RWPE1 (cell line): ENCODE measurements at regions not wholly inside any gene's neighbourhood (a gene's known extent, or its start where the extent isn't known, plus 50 kb on each side); places are given as distances from the start of the nearest gene placed in this dataset.

ENCODE experiments used
- CTCF ChIA-PET: fragments of 350-600 bp; sonication (Branson Sonifier 250); formaldehyde crosslinking; extraction: SDS; loops from one replicate; lab custom pipeline; 2021; lab: Yijun Ruan, JAX
- POLR2A ChIA-PET: fragments of 400-600 bp; formaldehyde crosslinking; extraction: SDS; loops from one replicate; lab custom pipeline; 2020; ENCODE audit warnings: antibody characterized with exemption; ENCODE audit not compliant: low non-redundant PET; lab: Yijun Ruan, JAX
- DNase-seq: peaks from one replicate; pipeline ENCODE4 v3.0.0; 2012; ENCODE audit warnings: low spot score
- H3K27ac ChIP-seq: fragments of 450-650 bp; 2 replicates; pipeline ENCODE4 v1.5.1; 2017
- CTCF ChIP-seq: fragments of 450-650 bp; conservative IDR thresholded peaks from 2 replicates; pipeline ENCODE4 v1.5.1; 2017; ENCODE audit warnings: low read depth, mild to moderate bottlenecking

GRCh38 chr19:28324275-28325060 lies 888.5 kb downstream of the UQCRFS1 start:
- POLR2A ChIA-PET = no interaction called here
- no peak for TF ChIP-seq CTCF

DNA sequence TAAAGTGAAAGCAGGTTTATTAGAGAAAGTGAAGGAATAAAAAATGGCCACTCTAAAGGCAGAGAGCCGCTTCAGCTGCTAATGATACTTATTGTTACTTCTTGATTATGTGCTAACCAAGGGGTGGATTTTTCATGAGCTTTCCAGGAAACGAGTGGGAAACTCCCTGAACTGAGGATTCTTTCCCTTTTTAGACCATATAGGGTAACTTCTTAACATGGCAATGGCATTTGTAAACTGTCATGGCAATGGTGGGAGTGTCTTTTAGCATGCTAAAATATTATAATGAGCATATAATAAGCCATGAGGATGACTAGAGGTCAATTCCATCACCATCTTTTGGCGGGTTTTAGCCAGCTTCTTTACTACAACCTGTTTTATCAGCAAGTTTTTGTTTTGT lies 890.0 kb downstream of the UQCRFS1 start:
- CTCF ChIA-PET = interaction anchor here (0.6 kb wide), 1 partner anchor 24 kb away, joined by 3 read pairs; no protein-coding TSS in a partner anchor
- DNase-seq = no peak

More at GRCh38 chr19:28324275-28325060, 888.5 kb downstream of the UQCRFS1 start:
- DNase-seq = no peak
- CTCF ChIA-PET = interaction anchor here (0.6 to 1.7 kb wide), 2 partner anchors 351 to 576 kb away, joined by 3 to 13 read pairs; no protein-coding TSS in a partner anchor
- no peak overlapping the region for H3K27ac ChIP-seq

GRCh38 chr19:28322491-28322890 lies 890.5 kb downstream of the UQCRFS1 start:
- DNase-seq = no peak
- no peak overlapping the region for H3K27ac ChIP-seq
- ChIA-PET POLR2A (no interaction called here), CTCF (no interaction called here)
- no peak for TF ChIP-seq CTCF

More for the DNA sequence above, 890.0 kb downstream of the UQCRFS1 start:
- TF ChIP-seq CTCF = no peak
- H3K27ac ChIP-seq = no peak overlapping the region
- POLR2A ChIA-PET = no interaction called here

DNA sequence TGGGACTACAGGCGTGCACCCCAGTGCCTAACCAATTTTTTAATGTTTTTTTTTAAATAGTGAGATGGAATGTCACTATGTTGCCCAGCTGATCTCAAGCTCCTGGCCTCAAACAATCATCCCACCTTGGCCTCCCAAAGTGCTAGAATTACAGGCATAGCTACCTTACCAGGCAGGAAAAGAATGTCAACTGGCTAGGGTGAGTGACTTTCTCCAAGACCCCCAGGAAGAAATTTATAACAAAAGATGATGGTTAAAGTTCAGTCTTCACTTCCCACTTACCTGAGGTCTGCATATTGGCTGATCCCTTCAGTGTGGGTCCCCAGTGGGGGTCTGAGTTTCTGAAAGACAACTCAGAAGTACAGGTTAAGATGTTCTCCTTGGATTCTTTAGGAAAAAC lies 893.0 kb downstream of the UQCRFS1 start:
- CTCF ChIA-PET = no interaction called here
- H3K27ac ChIP-seq = no peak overlapping the region
- POLR2A ChIA-PET = no interaction called here
- no peak for TF ChIP-seq CTCF
- DNase-seq = no peak

GRCh38 chr19:28319227-28319626 lies 893.7 kb downstream of the UQCRFS1 start:
- H3K27ac ChIP-seq = no peak overlapping the region
- DNase-seq = no peak
- no peak for TF ChIP-seq CTCF
- ChIA-PET CTCF (no interaction called here), POLR2A (no interaction called here)

DNA sequence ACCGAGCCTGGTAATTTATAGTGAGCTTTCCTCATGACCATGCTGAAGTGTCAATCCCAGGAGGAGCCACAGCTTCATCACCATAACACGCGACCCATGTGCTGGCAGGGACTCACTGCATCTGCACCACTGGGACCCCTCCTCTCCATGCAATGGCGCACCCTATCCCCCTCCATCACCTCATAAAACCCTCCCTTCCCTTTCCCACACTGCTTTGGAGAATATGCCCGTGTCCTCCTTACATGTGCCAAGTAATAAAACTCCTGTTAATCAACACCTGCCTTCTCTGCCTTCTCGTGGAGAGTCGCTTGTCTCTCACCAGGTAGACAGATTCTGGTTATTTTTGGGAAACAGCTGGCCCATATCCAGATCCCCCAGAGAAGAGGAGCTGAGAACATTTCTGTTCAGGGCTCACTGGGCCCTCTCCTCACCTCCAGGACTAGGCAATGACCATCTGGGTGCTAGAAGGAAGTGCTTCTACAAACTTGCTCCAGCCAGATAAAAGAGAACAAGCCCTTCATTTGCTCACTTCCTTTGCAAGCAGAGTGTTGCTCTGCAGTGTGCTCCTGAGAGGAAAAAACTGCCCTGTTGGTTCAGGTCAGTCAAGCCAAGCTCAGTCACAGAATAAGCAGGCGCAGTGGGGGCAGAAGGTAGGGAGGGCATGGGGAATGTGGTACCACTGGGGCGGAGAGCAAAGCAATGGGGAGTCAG lies 894.3 kb downstream of the UQCRFS1 start:
- no peak for DNase-seq
- TF ChIP-seq CTCF = no peak
- POLR2A ChIA-PET = no interaction called here
- no peak overlapping the region for H3K27ac ChIP-seq
- CTCF ChIA-PET = no interaction called here
